DMS 273 (cell line): ENCODE measurements at regions not wholly inside any gene's neighbourhood (a gene's known extent, or its start where the extent isn't known, plus 50 kb on each side); places are given as distances from the start of the nearest gene placed in this dataset.

Source experiments
- DNase-seq: peaks from one replicate; lab custom pipeline; 2025; ENCODE audit not compliant: unreplicated experiment; lab: John Stamatoyannopoulos, UW

- DNase-seq = no peak
Measured at GRCh38 chr7:24517166-24517565, 56.1 kb upstream of the PALS2 start.

GRCh38 chr7:24521917-24522623 is 51.2 kb upstream of the PALS2 start:
- no peak for DNase-seq
